ENCODE measurements at regions not wholly inside any gene's neighbourhood (a gene's known extent, or its start where the extent isn't known, plus 50 kb on each side); places are given as distances from the start of the nearest gene placed in this dataset.
"Not testable (repeated sequence)": the region's sequence is repeated elsewhere in the genome, so short reads cannot be mapped to it uniquely, and the experiment has no call there.

GRCh38 chr13:112174476-112175110, 107.6 kb downstream of the SOX1 start:
- DNase-seq, result no peak

- no peak for DNase-seq
Observed at GRCh38 chr13:112175162-112176075, 108.5 kb downstream of the SOX1 start.

GRCh38 chr13:112176141-112177119, 109.5 kb downstream of the SOX1 start:
- not testable (repeated sequence) for DNase-seq

GRCh38 chr13:112177450-112178288, 110.7 kb downstream of the SOX1 start:
- no peak for DNase-seq

GRCh38 chr13:112178769-112179168, 111.8 kb downstream of the SOX1 start:
- DNase-seq, result no peak

- no peak for DNase-seq
Observed at GRCh38 chr13:112179421-112179820, 112.5 kb downstream of the SOX1 start.

GRCh38 chr13:112179995-112180394, 113.0 kb downstream of the SOX1 start:
- no peak for DNase-seq

GRCh38 chr13:112181336-112182067, 114.6 kb downstream of the SOX1 start:
- DNase-seq, result no peak

GRCh38 chr13:112182251-112182650, 115.3 kb downstream of the SOX1 start:
- no peak for DNase-seq

GRCh38 chr13:112182846-112183531, 116.0 kb downstream of the SOX1 start:
- DNase-seq, result no peak

- DNase-seq, result no peak
Observed at GRCh38 chr13:112183532-112184090, 116.7 kb downstream of the SOX1 start.

- DNase-seq, result no peak
Observed at GRCh38 chr13:112184261-112184660, 117.3 kb downstream of the SOX1 start.

GRCh38 chr13:112184851-112185371, 118.0 kb downstream of the SOX1 start:
- DNase-seq, result no peak

GRCh38 chr13:112185466-112185865, 118.5 kb downstream of the SOX1 start:
- no peak for DNase-seq

GRCh38 chr13:112186091-112186490, 119.1 kb downstream of the SOX1 start:
- no peak for DNase-seq

- DNase-seq, result no peak
Observed at GRCh38 chr13:112187527-112188297, 120.8 kb downstream of the SOX1 start.

- DNase-seq, result no peak
Observed at GRCh38 chr13:112188298-112188610, 121.3 kb downstream of the SOX1 start.

GRCh38 chr13:112193463-112194166, 126.7 kb downstream of the SOX1 start:
- no peak for DNase-seq

GRCh38 chr13:112194167-112194530, 127.2 kb downstream of the SOX1 start:
- no peak for DNase-seq
